ENCODE measurements at regions not wholly inside any gene's neighbourhood (a gene's known extent, or its start where the extent isn't known, plus 50 kb on each side); places are given as distances from the start of the nearest gene placed in this dataset.

DNA sequence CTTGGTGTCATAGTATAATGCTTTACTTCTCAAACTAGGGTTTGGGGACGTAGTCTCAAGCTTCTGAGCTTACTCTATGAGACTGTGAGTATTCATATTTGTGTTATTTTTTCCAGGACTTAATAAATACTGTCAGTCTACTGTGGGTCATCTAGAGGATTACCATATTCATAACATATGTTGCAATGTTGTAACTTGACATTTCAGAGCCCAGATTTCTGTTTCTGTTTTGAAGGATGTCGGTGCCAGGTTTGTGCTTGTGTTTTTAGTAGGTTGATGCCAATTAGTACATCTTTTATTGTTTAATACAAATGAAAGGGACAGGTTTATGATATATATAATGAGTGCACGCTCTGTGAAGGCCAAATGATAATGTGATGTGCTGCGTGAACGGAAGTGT is 69.6 kb downstream of the SPANXN4 start:
- intact Hi-C loops (cut with micrococcal nuclease): no loop called here
- Mint-ChIP-seq H3K9me3 (ENCODE audit: unreplicated experiment) (no peaks in the 10 kb centered on the region), H3K27ac (ENCODE audit: low read depth, unreplicated experiment) (no peak overlapping the region), H3K4me3 (ENCODE audit: unreplicated experiment) (no peak overlapping the region), H3K4me1 (ENCODE audit: insufficient read depth, unreplicated experiment) (peaks cover 12% of the 10 kb centered on the region), H3K36me3 (ENCODE audit: insufficient read depth, unreplicated experiment) (no peaks in the 10 kb centered on the region), H3K27me3 (ENCODE audit: insufficient read depth, unreplicated experiment) (no peaks in the 10 kb centered on the region)
- DNase-seq (ENCODE audit: unreplicated experiment): no peak
- TF ChIP-seq CTCF (IDR thresholded peaks at IDR 0.05; ENCODE audit: unreplicated experiment): no peak
- ChIA-PET POLR2A (no interaction called here), CTCF (interaction anchor here (0.6 kb wide), 1 partner anchor 751 kb away, joined by 3 read pairs; no protein-coding TSS in a partner anchor)
- no TSS peak for BruUV-seq (replicated peaks)

DNA sequence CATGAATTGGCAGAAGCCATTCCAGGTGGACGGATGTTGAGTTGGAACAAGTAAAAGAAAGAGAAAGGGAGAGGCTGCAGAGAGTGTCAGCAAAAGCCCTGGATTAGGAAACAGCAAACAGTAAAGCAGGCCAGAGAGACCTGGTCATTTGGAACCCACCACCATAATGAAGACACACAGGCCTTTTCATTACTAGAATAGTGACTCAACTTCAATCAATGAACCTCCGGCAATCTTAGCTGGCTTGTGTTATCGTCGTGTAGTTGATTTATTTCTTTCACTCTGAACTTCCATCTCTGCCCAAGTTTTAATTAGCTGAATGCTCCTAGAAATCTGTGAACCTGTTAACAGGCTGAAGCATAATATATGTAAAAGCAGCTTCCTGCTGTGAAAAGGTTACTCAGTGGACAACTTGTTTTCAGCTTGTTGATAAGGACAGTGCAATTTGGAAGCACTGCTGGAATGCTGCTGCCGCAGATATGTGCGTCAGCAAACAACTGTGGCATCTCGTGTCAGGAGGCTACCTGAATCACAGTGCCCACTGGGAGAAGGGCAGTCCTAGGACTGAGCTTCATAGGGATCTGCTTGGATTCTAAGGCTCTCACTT is 68.8 kb downstream of the SPANXN4 start:
- ChIA-PET POLR2A (no interaction called here), CTCF (no interaction called here)
- no peak overlapping the region for H3K27ac Mint-ChIP-seq (ENCODE audit: low read depth, unreplicated experiment)
- no peak overlapping the region for H3K4me3 Mint-ChIP-seq (ENCODE audit: unreplicated experiment)
- no peak for DNase-seq (ENCODE audit: unreplicated experiment)
- no peak for TF ChIP-seq CTCF (IDR thresholded peaks at IDR 0.05; ENCODE audit: unreplicated experiment)
- H3K9me3 Mint-ChIP-seq (ENCODE audit: unreplicated experiment): no peaks in the 10 kb centered on the region
- no TSS peak for BruUV-seq (replicated peaks)
- H3K27me3 Mint-ChIP-seq (ENCODE audit: insufficient read depth, unreplicated experiment): no peaks in the 10 kb centered on the region
- H3K4me1 Mint-ChIP-seq (ENCODE audit: insufficient read depth, unreplicated experiment): peaks cover 12% of the 10 kb centered on the region
- H3K36me3 Mint-ChIP-seq (ENCODE audit: insufficient read depth, unreplicated experiment): no peaks in the 10 kb centered on the region
- intact Hi-C loops (cut with micrococcal nuclease): no loop called here
